K562 (cell line): ENCODE measurements at regions not wholly inside any gene's neighbourhood (a gene's known extent, or its start where the extent isn't known, plus 50 kb on each side); places are given as distances from the start of the nearest gene placed in this dataset.

Experiments used
- ATAC-seq: fragments of 200-7000 bp; cut with Tn5 transposase; 3 replicates; pipeline ENCODE4 v1.9.1; 2020; ENCODE audit warnings: moderate library complexity
- BruUV-seq: library from RNA; stranded (reverse); fragments of 400-500 nt; replicated peaks from 2 replicates; lab custom pipeline; 2021; lab: Mats Ljungman, UMichigan
- CTCF ChIA-PET: fragments of 300-600 bp; formaldehyde crosslinking; extraction: SDS; loops from one replicate; lab custom pipeline; 2021; ENCODE audit warnings: low intra/inter-chr PET ratio; lab: Yijun Ruan, JAX
- POLR2A ChIA-PET: fragments of 300-600, 350-650 bp; sonication (Branson Sonifier 250); formaldehyde crosslinking; extraction: SDS; loops from one replicate; lab custom pipeline; 2021; ENCODE audit warnings: antibody characterized with exemption, inconsistent platforms; lab: Yijun Ruan, JAX
- DNase-seq, 4 experiments: peaks; one replicate each; pipeline versions ENCODE4 v3.0.0 to v3.0.0-alpha.2; 2011 to 2018; ENCODE audit warnings: low spot score in 3 of 4, mixed read lengths in 3 of 4; ENCODE audit errors: extremely low read depth in 1 of 4
- FAIRE-seq: peaks from 2 replicates; lab custom pipeline; 2011; peaks lifted over from hg19 to GRCh38; lab: Jason Lieb, UNC
- H2AFZ ChIP-seq: 2 replicates; pipeline ENCODE4 v1.6.0; 2011; ENCODE audit warnings: low read depth, low read length, control low read depth, inconsistent platforms
- H3K27ac ChIP-seq: fragments of 200-600 bp; 3 replicates; pipeline ENCODE4 v1.8.0; 2011; ENCODE audit warnings: low read depth, mild to moderate bottlenecking, control low read depth, inconsistent platforms, low read length, moderate library complexity, mixed read lengths; ENCODE audit errors: extremely low read depth
- H3K27me3 ChIP-seq, 2 experiments: fragments of 300-600 bp in 1 of 2; 2 replicates in 1 of 2; 3 replicates in 1 of 2; pipeline versions ENCODE4 v1.6.0 to v1.8.0; 2011; ENCODE audit warnings: inconsistent platforms in 2 of 2, low read length in 2 of 2, mild to moderate bottlenecking in 1 of 2, mixed read lengths in 1 of 2, moderate library complexity in 1 of 2; ENCODE audit not compliant: control insufficient read depth in 2 of 2, insufficient read depth in 2 of 2
- H3K36me3 ChIP-seq: fragments of 300-600 bp; 3 replicates; pipeline ENCODE4 v1.8.0; 2011; ENCODE audit warnings: mild to moderate bottlenecking, low read length, inconsistent platforms; ENCODE audit not compliant: control insufficient read depth, insufficient read depth
- H3K4me1 ChIP-seq, 2 experiments: fragments of 200-600 bp in 1 of 2; replicated peaks in 1 of 2; 2 replicates in 1 of 2; 3 replicates in 1 of 2; pipeline versions ENCODE4 v1.5.1 to v1.8.0; 2011; ENCODE audit warnings: inconsistent platforms in 2 of 2, low read length in 2 of 2, mild to moderate bottlenecking in 1 of 2, mixed read lengths in 1 of 2, moderate library complexity in 1 of 2; ENCODE audit not compliant: control insufficient read depth in 2 of 2, insufficient read depth in 2 of 2
- H3K4me2 ChIP-seq: 2 replicates; pipeline ENCODE4 v1.6.1; 2011; ENCODE audit warnings: low read length, control low read depth, inconsistent platforms, mixed read lengths; ENCODE audit not compliant: insufficient read depth
- H3K4me3 ChIP-seq: fragments of 200-600 bp; sonication (generic), shearing (Covaris generic); 2 replicates; pipeline ENCODE4 v1.5.1; 2016; ENCODE audit warnings: control low read depth, inconsistent platforms
- H3K79me2 ChIP-seq: fragments of 200-600 bp; 3 replicates; pipeline ENCODE4 v1.8.0; 2011; ENCODE audit warnings: low read length, inconsistent platforms; ENCODE audit not compliant: control insufficient read depth, insufficient read depth
- H3K9ac ChIP-seq, 2 experiments: 2 replicates each; pipeline versions ENCODE4 v1.6.0 to v1.6.1; 2011; ENCODE audit warnings: low read depth in 2 of 2, low read length in 2 of 2, control low read depth in 1 of 2, inconsistent platforms in 1 of 2, mild to moderate bottlenecking in 1 of 2, mixed read lengths in 1 of 2; ENCODE audit not compliant: insufficient read depth in 1 of 2
- H3K9me1 ChIP-seq: one replicate; pipeline ENCODE4 v1.6.0; 2011; ENCODE audit warnings: inconsistent platforms, mild to moderate bottlenecking, low read length, moderate library complexity; ENCODE audit not compliant: control insufficient read depth, insufficient read depth
- H3K9me3 ChIP-seq: replicated peaks from 2 replicates; pipeline ENCODE4 v1.5.1; 2011; ENCODE audit warnings: low read depth, low read length, inconsistent platforms; ENCODE audit not compliant: control insufficient read depth, insufficient read depth
- H4K20me1 ChIP-seq: replicated peaks from 2 replicates; pipeline ENCODE4 v1.6.1; 2011; ENCODE audit warnings: low read length, inconsistent platforms, mixed read lengths; ENCODE audit not compliant: control insufficient read depth, insufficient read depth
- CGGBP1 ChIP-seq: fragments of 250-450 bp; sonication (Bioruptor Pico); IDR thresholded peaks from 2 replicates; pipeline ENCODE4 v1.9.0; 2021; ENCODE audit warnings: mild to moderate bottlenecking
- MEIS2 ChIP-seq: fragments of 450-650 bp; IDR thresholded peaks from 2 replicates; pipeline ENCODE4 v1.6.1; 2014; ENCODE audit warnings: mild to moderate bottlenecking; ENCODE audit not compliant: partially characterized antibody
- NR0B1 ChIP-seq: fragments of 450-650 bp; IDR thresholded peaks from one replicate; pipeline ENCODE4 v1.6.1; 2018; ENCODE audit warnings: mild to moderate bottlenecking, moderate library complexity; ENCODE audit not compliant: partially characterized antibody
- SNRNP70 ChIP-seq: fragments of 200-400 bp; formaldehyde crosslinking; optimal IDR thresholded peaks from 2 replicates; pipeline ENCODE3; 2017; ENCODE audit warnings: low read depth, low read length
- ZNF507 ChIP-seq: conservative IDR thresholded peaks from 2 replicates; pipeline ENCODE4 v1.6.1; 2017; ENCODE audit warnings: missing genetic modification characterization, missing compliant biosample characterization
- ZNF699 ChIP-seq: fragments of 250-450 bp; sonication (Bioruptor Pico); IDR thresholded peaks from 2 replicates; pipeline ENCODE4 v1.8.0; 2021; ENCODE audit warnings: mild to moderate bottlenecking, moderate library complexity; ENCODE audit not compliant: insufficient replicate concordance
- WGBS: fragments of 100-300 bp; shearing (Covaris generic); methylation state at CpG from one replicate; pipeline ENCODE4 v1.1.6; 2016; ENCODE audit warnings: low coverage, mixed read lengths; ENCODE audit not compliant: insufficient coverage; ENCODE audit errors: missing lambda C conversion rate; 5-methylcytosine and 5-hydroxymethylcytosine counted together
- in situ Hi-C: fragments of 300-500 bp; cut with MboI; formaldehyde crosslinking; loops from 4 replicates; pipeline ENCODE4 v1.15.0; 2018; ENCODE audit warnings: inconsistent platforms, mixed read lengths
- intact Hi-C: fragments of 100-400 bp; cut with micrococcal nuclease; formaldehyde crosslinking; loops from 2 replicates; pipeline ENCODE4 v1.14.2; 2022

GRCh38 chr14:103279142-103280025 is 54.7 kb upstream of the EIF5 start:
- peaks cover 0 to 14% of the 10 kb centered on the region in 2 experiments; a peak in 2 of 5 replicates for H3K4me1 ChIP-seq
- FAIRE-seq (no peak), ATAC-seq (no peak), DNase-seq (no peak)
- BruUV-seq, result no TSS peak
- no peak overlapping the region for H3K4me2 ChIP-seq
- H3K4me3 ChIP-seq, result no peak overlapping the region
- no peak overlapping the region for H3K27ac ChIP-seq
- H4K20me1 ChIP-seq, result no peaks in the 10 kb centered on the region
- in situ Hi-C loops (no loop called here), intact Hi-C loops (loop anchor here (10.0 kb wide), 1 partner anchor 75 kb away; no protein-coding TSS in a partner anchor)
- H3K27me3 ChIP-seq, result peaks cover 0 to 9% of the 10 kb centered on the region in 2 experiments; a peak in 1 of 5 replicates
- ChIA-PET CTCF (no interaction called here), POLR2A (no interaction called here)
- WGBS, result 82% methylated on average over 34 of the region's 102 CpGs
- TF ChIP-seq NR0B1, result no peak
- no peak for TF ChIP-seq ZNF699
- TF ChIP-seq CGGBP1 (CRISPR knock-in tag), result no peak
- no peak for TF ChIP-seq MEIS2
- TF ChIP-seq SNRNP70, result no peak
- TF ChIP-seq ZNF507, result no peak
- no peaks in the 10 kb centered on the region for H3K9me1 ChIP-seq
- no peaks in the 10 kb centered on the region for H3K36me3 ChIP-seq
- no peak overlapping the region for H2AFZ ChIP-seq
- H3K9ac ChIP-seq, result no peak overlapping the region
- H3K79me2 ChIP-seq, result no peaks in the 10 kb centered on the region
- no peaks in the 10 kb centered on the region for H3K9me3 ChIP-seq
